ENCODE measurements at regions not wholly inside any gene's neighbourhood (a gene's known extent, or its start where the extent isn't known, plus 50 kb on each side); places are given as distances from the start of the nearest gene placed in this dataset.

- no peak for TF ChIP-seq EZH2 (IDR thresholded peaks at IDR 0.05; ENCODE audit: borderline replicate concordance, insufficient read depth, low read depth, low read length, poor library complexity, severe bottlenecking)
- TF ChIP-seq, protein P1, sequence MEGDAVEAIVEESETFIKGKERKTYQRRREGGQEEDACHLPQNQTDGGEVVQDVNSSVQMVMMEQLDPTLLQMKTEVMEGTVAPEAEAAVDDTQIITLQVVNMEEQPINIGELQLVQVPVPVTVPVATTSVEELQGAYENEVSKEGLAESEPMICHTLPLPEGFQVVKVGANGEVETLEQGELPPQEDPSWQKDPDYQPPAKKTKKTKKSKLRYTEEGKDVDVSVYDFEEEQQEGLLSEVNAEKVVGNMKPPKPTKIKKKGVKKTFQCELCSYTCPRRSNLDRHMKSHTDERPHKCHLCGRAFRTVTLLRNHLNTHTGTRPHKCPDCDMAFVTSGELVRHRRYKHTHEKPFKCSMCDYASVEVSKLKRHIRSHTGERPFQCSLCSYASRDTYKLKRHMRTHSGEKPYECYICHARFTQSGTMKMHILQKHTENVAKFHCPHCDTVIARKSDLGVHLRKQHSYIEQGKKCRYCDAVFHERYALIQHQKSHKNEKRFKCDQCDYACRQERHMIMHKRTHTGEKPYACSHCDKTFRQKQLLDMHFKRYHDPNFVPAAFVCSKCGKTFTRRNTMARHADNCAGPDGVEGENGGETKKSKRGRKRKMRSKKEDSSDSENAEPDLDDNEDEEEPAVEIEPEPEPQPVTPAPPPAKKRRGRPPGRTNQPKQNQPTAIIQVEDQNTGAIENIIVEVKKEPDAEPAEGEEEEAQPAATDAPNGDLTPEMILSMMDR (IDR thresholded peaks at IDR 0.05) = no peak
- Histone ChIP-seq H3K9ac (ENCODE audit: low read length) (no peak overlapping the region), H3K4me2 (replicated peaks; ENCODE audit: low read depth, low read length, poor library complexity, severe bottlenecking) (peak overlapping the region; percentile 43), H4K20me1 (ENCODE audit: control insufficient read depth, insufficient read depth, low read length, poor library complexity, severe bottlenecking) (no peaks in the 10 kb centered on the region), H3K27me3 (replicated peaks in 1 of 4; ENCODE audit: control extremely low read depth in 1 of 4, control insufficient read depth in 3 of 4, insufficient read depth in 4 of 4, low read length in 3 of 4) (no peaks in the 10 kb centered on the region), H3K9me3 (ENCODE audit: control extremely low read depth in 1 of 3, control insufficient read depth in 2 of 3, insufficient read depth in 1 of 3, low read length in 2 of 3) (peaks cover 0 to 4% (median 3%) of the 10 kb centered on the region in 3 donors), H3K36me3 (replicated peaks in 1 of 2; ENCODE audit: control extremely low read depth in 1 of 2, control insufficient read depth in 1 of 2, extremely low read depth in 1 of 2, insufficient read depth in 2 of 2, low read length in 1 of 2) (no peaks in the 10 kb centered on the region), H3K4me3 (ENCODE audit: control extremely low read depth in 1 of 5, extremely low read depth in 1 of 5, insufficient read depth in 1 of 5, low read depth in 2 of 5, low read length in 4 of 5) (no peak overlapping the region), H3K79me2 (ENCODE audit: control insufficient read depth, insufficient read depth, low read length) (no peaks in the 10 kb centered on the region), H3K4me1 (ENCODE audit: control insufficient read depth in 2 of 2, insufficient read depth in 2 of 2, low read length in 2 of 2) (peaks cover 3 to 5% of the 10 kb centered on the region in 2 donors), H2AFZ (ENCODE audit: insufficient read depth, low read depth, low read length, poor library complexity, severe bottlenecking) (peak overlapping the region; percentile 62), H3K27ac (ENCODE audit: low read length in 2 of 2) (no peak overlapping the region)
- intact Hi-C loops (cut with micrococcal nuclease) = no loop called here
- 9% methylated on average over 1 of the region's 2 CpGs for WGBS (ENCODE audit: insufficient coverage)
- DNase-seq (peak; percentile 31), ATAC-seq (ENCODE audit: low read depth) (peak; percentile 10)
- peaks cover 7% of the 10 kb centered on the region for H3K4me1 Mint-ChIP-seq
- CTCF ChIA-PET = no interaction called here
- POLR2A ChIA-PET = no interaction called here
- no peaks in the 10 kb centered on the region for H3K9me3 Mint-ChIP-seq (ENCODE audit: insufficient read depth)
- peak overlapping the region; percentile 68 for H3K27ac Mint-ChIP-seq
- H3K4me3 Mint-ChIP-seq = peak overlapping the region; percentile 3
- no peaks in the 10 kb centered on the region for H3K27me3 Mint-ChIP-seq
Measured at GRCh38 chr4:81747242-81747930, 275.7 kb upstream of the RASGEF1B start.

GRCh38 chr4:81746773-81747172 lies 275.1 kb upstream of the RASGEF1B start:
- H4K20me1 ChIP-seq (ENCODE audit: control insufficient read depth, insufficient read depth, low read length, poor library complexity, severe bottlenecking) = no peaks in the 10 kb centered on the region
- intact Hi-C loops (cut with micrococcal nuclease) = no loop called here
- H3K9me3 ChIP-seq (ENCODE audit: control extremely low read depth in 1 of 3, control insufficient read depth in 2 of 3, insufficient read depth in 1 of 3, low read length in 2 of 3) = peaks cover 0 to 4% (median 3%) of the 10 kb centered on the region in 3 donors
- ATAC-seq (ENCODE audit: low read depth) (no peak), DNase-seq (no peak)
- no peaks in the 10 kb centered on the region for H3K27me3 ChIP-seq (replicated peaks in 1 of 4; ENCODE audit: control extremely low read depth in 1 of 4, control insufficient read depth in 3 of 4, insufficient read depth in 4 of 4, low read length in 3 of 4)
- H3K4me1 ChIP-seq (ENCODE audit: control insufficient read depth in 2 of 2, insufficient read depth in 2 of 2, low read length in 2 of 2) = peaks cover 3 to 5% of the 10 kb centered on the region in 2 donors
- TF ChIP-seq, protein P1 (IDR thresholded peaks at IDR 0.05) = no peak
- TF ChIP-seq EZH2 (IDR thresholded peaks at IDR 0.05; ENCODE audit: borderline replicate concordance, insufficient read depth, low read depth, low read length, poor library complexity, severe bottlenecking) = no peak
- POLR2A ChIA-PET = no interaction called here
- Mint-ChIP-seq H3K4me3 (no peak overlapping the region), H3K9me3 (ENCODE audit: insufficient read depth) (no peaks in the 10 kb centered on the region), H3K27ac (no peak overlapping the region), H3K4me1 (peaks cover 7% of the 10 kb centered on the region), H3K27me3 (no peaks in the 10 kb centered on the region)
- H3K27ac ChIP-seq (ENCODE audit: low read length in 2 of 2) = no peak overlapping the region
- H2AFZ ChIP-seq (ENCODE audit: insufficient read depth, low read depth, low read length, poor library complexity, severe bottlenecking) = no peak overlapping the region
- WGBS (ENCODE audit: insufficient coverage) = no CpG with 5 or more reads among the region's 1 CpG
- CTCF ChIA-PET = interaction anchor here (0.6 kb wide), 1 partner anchor 11 kb away, joined by 3 read pairs; no protein-coding TSS in a partner anchor
- H3K9ac ChIP-seq (ENCODE audit: low read length) = no peak overlapping the region
- no peaks in the 10 kb centered on the region for H3K79me2 ChIP-seq (ENCODE audit: control insufficient read depth, insufficient read depth, low read length)
- H3K4me2 ChIP-seq (replicated peaks; ENCODE audit: low read depth, low read length, poor library complexity, severe bottlenecking) = no peak overlapping the region
- H3K4me3 ChIP-seq (ENCODE audit: control extremely low read depth in 1 of 5, extremely low read depth in 1 of 5, insufficient read depth in 1 of 5, low read depth in 2 of 5, low read length in 4 of 5) = no peak overlapping the region
- no peaks in the 10 kb centered on the region for H3K36me3 ChIP-seq (replicated peaks in 1 of 2; ENCODE audit: control extremely low read depth in 1 of 2, control insufficient read depth in 1 of 2, extremely low read depth in 1 of 2, insufficient read depth in 2 of 2, low read length in 1 of 2)
